Loucy (cell line): ENCODE measurements at regions not wholly inside any gene's neighbourhood (a gene's known extent, or its start where the extent isn't known, plus 50 kb on each side); places are given as distances from the start of the nearest gene placed in this dataset.
A peak's percentile ranks its signal among the peaks of the same experiment; 100 is the strongest.

Experiments used
- H2AFZ ChIP-seq: fragments of 200-600 bp; sonication (generic); 2 replicates; pipeline ENCODE4 v1.6.0; 2016; ENCODE audit warnings: antibody characterized with exemption, mild to moderate bottlenecking, low read length, moderate library complexity
- H3F3A ChIP-seq: fragments of 200-600 bp; 2 replicates; pipeline ENCODE4 v1.6.0; 2016; ENCODE audit warnings: antibody characterized with exemption, low read depth, mild to moderate bottlenecking
- H3K27me3 ChIP-seq: fragments of 200-600 bp; sonication (generic); 2 replicates; pipeline ENCODE4 v1.6.1; 2014; ENCODE audit warnings: low read length, mild to moderate bottlenecking; ENCODE audit not compliant: insufficient read depth, poor library complexity, severe bottlenecking
- H3K36me3 ChIP-seq: fragments of 200-600 bp; sonication (generic); 2 replicates; pipeline ENCODE4 v1.6.1; 2016; ENCODE audit warnings: low read length; ENCODE audit not compliant: insufficient read depth
- H3K4me1 ChIP-seq: fragments of 200-600 bp; sonication (generic); 2 replicates; pipeline ENCODE4 v1.5.1; 2014; ENCODE audit warnings: low read length, mild to moderate bottlenecking; ENCODE audit not compliant: insufficient read depth, poor library complexity, severe bottlenecking
- H3K4me2 ChIP-seq: fragments of 200-600 bp; sonication (generic); 2 replicates; pipeline ENCODE4 v1.6.0; 2014; ENCODE audit warnings: antibody characterized with exemption, low read length, low read depth, mild to moderate bottlenecking; ENCODE audit not compliant: poor library complexity, severe bottlenecking
- H3K4me3 ChIP-seq: fragments of 200-600 bp; sonication (generic); 2 replicates; pipeline ENCODE4 v1.5.1; 2014; ENCODE audit warnings: low read length, mild to moderate bottlenecking, mixed read lengths; ENCODE audit not compliant: poor library complexity, severe bottlenecking
- H3K79me2 ChIP-seq: fragments of 200-600 bp; sonication (generic); 2 replicates; pipeline ENCODE4 v1.6.1; 2014; ENCODE audit warnings: low read length; ENCODE audit not compliant: insufficient read depth
- H3K9ac ChIP-seq: fragments of 200-600 bp; sonication (generic); 2 replicates; pipeline ENCODE4 v1.6.0; 2014; ENCODE audit warnings: mild to moderate bottlenecking, low read depth, low read length, moderate library complexity; ENCODE audit not compliant: poor library complexity, severe bottlenecking
- H3K9me2 ChIP-seq: fragments of 200-600 bp; sonication (generic); replicated peaks from 2 replicates; pipeline ENCODE4 v1.6.1; 2016; ENCODE audit warnings: low read depth, low read length, mixed read lengths
- H3K9me3 ChIP-seq: fragments of 200-600 bp; sonication (generic); 2 replicates; pipeline ENCODE4 v1.6.1; 2014; ENCODE audit warnings: mild to moderate bottlenecking, antibody characterized with exemption, low read length, low read depth; ENCODE audit not compliant: insufficient read depth
- H4K20me1 ChIP-seq: fragments of 200-600 bp; sonication (generic); 2 replicates; pipeline ENCODE4 v1.6.0; 2014; ENCODE audit warnings: antibody characterized with exemption, low read length, mild to moderate bottlenecking; ENCODE audit not compliant: insufficient read depth, poor library complexity, severe bottlenecking
- CTCF ChIP-seq: fragments of 200-600 bp; sonication (generic); conservative IDR thresholded peaks from 2 replicates; pipeline ENCODE4 v1.5.1; 2014; ENCODE audit warnings: mild to moderate bottlenecking, antibody characterized with exemption, low read length
- EZH2phosphoT487 ChIP-seq: fragments of 200-600 bp; IDR thresholded peaks from 2 replicates; pipeline ENCODE4 v1.6.1; 2018; ENCODE audit warnings: antibody characterized with exemption, mild to moderate bottlenecking, moderate library complexity, borderline replicate concordance

GRCh38 chr14:101126731-101127130, 223.2 kb upstream of the RTL1 start:
- Histone ChIP-seq H3K9ac (no peak overlapping the region), H3K27me3 (no peaks in the 10 kb centered on the region), H3F3A (no peaks in the 10 kb centered on the region), H3K4me2 (no peak overlapping the region), H3K9me3 (no peaks in the 10 kb centered on the region), H2AFZ (no peak overlapping the region), H4K20me1 (no peaks in the 10 kb centered on the region), H3K4me3 (no peak overlapping the region), H3K4me1 (peaks cover 47% of the 10 kb centered on the region), H3K9me2 (no peaks in the 10 kb centered on the region), H3K79me2 (peaks cover 14% of the 10 kb centered on the region; the same call in 1 of the 2 replicates), H3K36me3 (no peaks in the 10 kb centered on the region)
- TF ChIP-seq EZH2phosphoT487 (no peak), CTCF (no peak)

GRCh38 chr14:101127224-101127623, 223.7 kb upstream of the RTL1 start:
- peaks cover 47% of the 10 kb centered on the region for H3K4me1 ChIP-seq
- H3K4me2 ChIP-seq: no peak overlapping the region
- H3K9ac ChIP-seq: no peak overlapping the region
- no peak overlapping the region for H2AFZ ChIP-seq
- TF ChIP-seq CTCF (no peak), EZH2phosphoT487 (no peak)
- H3K4me3 ChIP-seq: no peak overlapping the region
- H3K79me2 ChIP-seq: peaks cover 9% of the 10 kb centered on the region; the same call in 1 of the 2 replicates
- H3F3A ChIP-seq: no peaks in the 10 kb centered on the region
- no peaks in the 10 kb centered on the region for H3K36me3 ChIP-seq
- no peaks in the 10 kb centered on the region for H3K27me3 ChIP-seq
- H3K9me2 ChIP-seq: no peaks in the 10 kb centered on the region
- no peaks in the 10 kb centered on the region for H3K9me3 ChIP-seq
- H4K20me1 ChIP-seq: no peaks in the 10 kb centered on the region

- no peaks in the 10 kb centered on the region for H3K36me3 ChIP-seq
- H2AFZ ChIP-seq: peak overlapping the region; percentile 69
- no peaks in the 10 kb centered on the region for H4K20me1 ChIP-seq
- no peaks in the 10 kb centered on the region for H3F3A ChIP-seq
- H3K27me3 ChIP-seq: no peaks in the 10 kb centered on the region
- peak overlapping the region; percentile 34 for H3K4me3 ChIP-seq
- no peak for TF ChIP-seq CTCF
- no peak for TF ChIP-seq EZH2phosphoT487
- peaks cover 45% of the 10 kb centered on the region for H3K4me1 ChIP-seq
- peak overlapping the region; percentile 57 for H3K4me2 ChIP-seq
- no peaks in the 10 kb centered on the region for H3K79me2 ChIP-seq
- H3K9ac ChIP-seq: peak overlapping the region; percentile 63
- H3K9me3 ChIP-seq: no peaks in the 10 kb centered on the region
- H3K9me2 ChIP-seq: no peaks in the 10 kb centered on the region
These were observed 225.2 kb upstream of the RTL1 start for GRCh38 chr14:101128478-101129321.
